Right hindlimb (tissue), 1 donor: ENCODE measurements at regions not wholly inside any gene's neighbourhood (a gene's known extent, or its start where the extent isn't known, plus 50 kb on each side); places are given as distances from the start of the nearest gene placed in this dataset.
"Not testable (repeated sequence)": the region's sequence is repeated elsewhere in the genome, so short reads cannot be mapped to it uniquely, and the experiment has no call there.

ENCODE experiments used
- DNase-seq: peaks from one replicate; pipeline ENCODE4 v3.0.0-alpha.2; 2018

DNA sequence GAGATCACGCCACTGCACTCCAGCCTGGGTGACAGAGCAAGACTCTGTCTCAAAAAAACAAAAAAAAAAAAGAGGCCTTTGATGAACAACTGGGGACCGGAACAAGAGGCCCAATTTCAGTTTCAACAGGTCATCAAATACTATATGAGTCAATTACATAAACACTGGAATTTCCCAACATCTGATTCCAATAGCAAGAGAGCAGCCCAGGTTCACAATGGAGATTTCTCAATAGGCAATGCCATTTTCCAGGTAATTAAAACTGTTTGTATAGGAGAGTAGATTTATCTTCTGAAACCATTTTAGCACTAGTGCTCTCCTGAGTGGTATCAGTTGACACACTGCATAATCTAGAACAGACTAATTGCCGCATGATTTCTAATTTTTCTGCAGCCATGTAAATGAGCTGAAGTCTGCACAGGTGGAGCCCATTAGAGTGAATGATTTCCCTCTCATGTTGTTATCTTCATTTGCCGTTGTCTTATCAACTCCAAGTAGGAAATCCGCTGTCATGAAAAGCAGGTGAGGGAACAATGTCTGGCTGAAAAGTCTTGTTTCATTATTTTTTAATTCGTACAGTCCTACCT, 264.1 kb upstream of the MEIS1 start:
- no peak for DNase-seq

DNA sequence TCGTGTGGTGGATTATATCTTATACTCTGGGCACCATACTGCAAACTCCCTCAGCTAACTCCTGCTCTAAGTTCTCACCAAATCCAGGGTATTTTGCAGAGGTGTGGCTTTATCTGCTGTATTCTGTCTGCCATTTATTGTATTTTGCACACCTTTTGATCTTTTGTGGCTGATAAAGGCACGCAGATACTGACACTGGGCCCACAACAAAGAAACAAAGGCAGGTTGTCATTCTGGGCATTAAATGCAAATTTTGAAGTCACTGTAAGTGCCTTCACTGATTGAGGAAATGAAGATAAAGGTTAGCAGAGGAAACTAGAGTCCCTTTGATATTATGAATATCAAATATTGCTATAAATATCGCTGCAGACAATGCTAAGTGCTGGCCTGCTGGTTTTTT, 265.8 kb upstream of the MEIS1 start:
- no peak for DNase-seq

DNA sequence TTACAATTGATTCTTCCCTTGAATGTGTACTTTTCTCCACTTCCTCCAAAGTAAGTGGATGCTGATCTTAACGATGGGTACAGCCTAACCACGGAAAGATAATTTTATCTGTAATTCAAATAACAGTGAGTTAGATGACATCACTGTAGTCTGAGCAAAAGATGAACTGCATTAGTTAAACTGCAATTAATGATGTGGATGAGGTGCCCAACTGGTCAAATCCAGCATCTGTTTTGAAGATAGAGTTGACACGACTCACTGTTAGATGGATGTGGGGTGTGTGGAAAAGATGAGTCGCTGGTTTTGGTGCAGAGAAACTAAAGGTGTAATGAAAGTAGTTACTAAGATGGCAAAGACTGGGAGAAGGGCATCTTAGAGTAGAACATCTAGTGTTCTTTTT, 270.5 kb upstream of the MEIS1 start:
- DNase-seq, result no peak

DNA sequence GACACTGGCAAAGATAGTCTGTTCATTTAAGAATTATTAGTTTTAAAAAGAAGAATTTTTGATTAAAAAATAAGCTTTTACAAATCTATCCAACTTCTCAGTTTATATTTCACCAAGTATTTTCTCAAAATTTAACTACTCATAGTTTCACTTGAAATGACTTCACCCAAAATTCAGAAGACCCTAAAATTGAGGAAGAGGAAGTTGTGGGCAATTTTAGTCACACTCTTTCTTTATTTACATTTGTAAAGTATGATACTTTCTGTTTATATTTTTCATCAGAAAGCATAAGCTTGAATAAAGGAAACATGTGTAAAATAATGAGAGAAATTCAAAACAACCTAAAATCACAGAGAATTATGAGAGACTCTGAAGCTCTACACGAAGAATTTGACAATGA, 278.8 kb upstream of the MEIS1 start:
- DNase-seq, result no peak

DNA sequence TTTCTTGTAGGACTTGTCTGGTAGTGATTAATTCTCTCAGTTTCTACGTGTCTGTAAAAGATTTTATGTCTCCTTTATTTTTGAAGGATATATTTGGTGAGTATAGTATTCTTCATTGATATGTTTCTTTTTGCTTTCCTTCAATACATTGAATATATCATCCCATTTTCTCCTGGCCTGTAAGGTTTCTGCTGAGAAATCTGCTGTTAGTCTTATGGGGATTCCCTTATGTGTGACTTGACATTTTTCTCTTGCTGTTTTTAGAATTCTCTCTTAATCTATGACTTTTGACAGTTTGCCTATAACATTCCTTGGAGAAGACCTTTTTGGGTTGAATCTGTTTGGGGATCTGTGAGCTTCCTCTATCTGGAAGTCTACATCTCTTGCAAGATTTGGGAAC, 281.0 kb upstream of the MEIS1 start:
- DNase-seq, result no peak

DNA sequence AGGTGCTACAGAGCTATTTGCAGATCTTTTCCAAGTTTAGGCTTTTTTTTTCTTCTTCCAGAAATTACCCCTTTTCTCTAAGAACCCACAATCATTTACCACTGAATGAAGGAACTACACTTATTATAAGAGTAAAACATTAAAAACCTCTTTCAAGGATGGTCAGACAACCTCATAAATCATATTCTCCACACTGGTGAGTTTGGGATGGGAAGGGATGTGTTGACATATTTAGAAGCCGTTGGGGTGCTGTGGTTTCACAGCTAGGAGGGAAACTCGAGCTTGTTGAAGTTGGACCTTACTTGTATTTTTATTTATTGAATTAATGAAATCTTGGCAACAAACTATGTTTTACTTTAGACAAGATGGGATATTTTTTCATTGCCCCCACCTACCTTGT, 289.4 kb upstream of the MEIS1 start:
- no peak for DNase-seq

DNA sequence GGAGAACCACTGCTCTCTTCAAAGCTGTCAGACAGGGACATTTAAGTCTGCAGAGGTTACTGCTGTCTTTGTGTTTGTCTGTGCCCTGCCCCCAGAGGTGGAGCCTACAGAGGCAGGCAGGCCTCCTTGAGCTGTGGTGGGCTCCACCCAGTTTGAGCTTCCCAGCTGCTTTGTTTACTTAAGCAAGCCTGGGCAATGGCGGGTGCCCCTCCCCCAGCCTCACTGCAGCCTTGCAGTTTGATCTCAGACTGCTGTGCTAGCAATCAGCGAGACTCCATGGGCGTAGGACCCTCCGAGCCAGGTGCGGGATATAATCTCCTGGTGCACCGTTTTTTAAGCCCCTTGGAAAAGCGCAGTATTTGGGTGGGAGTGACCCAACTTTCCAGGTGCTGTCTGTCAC, 290.6 kb upstream of the MEIS1 start:
- DNase-seq, result not testable (repeated sequence)

DNA sequence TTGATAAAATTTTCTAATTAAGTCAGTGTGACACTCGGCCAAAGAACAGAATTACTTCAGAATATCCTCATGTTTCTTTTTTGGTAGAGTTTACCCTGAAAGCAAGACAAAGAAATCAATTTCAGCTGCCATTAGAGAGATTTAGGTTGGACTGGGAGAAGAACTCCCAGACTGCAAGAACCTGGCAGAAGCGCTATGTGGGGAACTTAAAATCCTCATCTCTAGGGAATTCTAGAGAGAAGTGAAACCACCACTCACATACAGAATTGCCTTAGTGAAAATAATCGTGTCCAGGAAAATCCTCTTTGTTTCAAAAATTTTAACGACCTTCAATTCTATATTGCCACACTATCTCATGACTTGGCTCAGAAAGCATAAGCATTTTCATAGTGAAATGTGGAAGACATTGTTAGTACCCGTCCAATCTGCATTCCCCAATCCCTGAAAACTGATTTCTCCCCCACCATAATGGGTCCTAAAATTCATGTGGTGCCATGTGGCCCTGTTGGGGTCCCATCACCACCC, 297.3 kb upstream of the MEIS1 start:
- no peak for DNase-seq

DNA sequence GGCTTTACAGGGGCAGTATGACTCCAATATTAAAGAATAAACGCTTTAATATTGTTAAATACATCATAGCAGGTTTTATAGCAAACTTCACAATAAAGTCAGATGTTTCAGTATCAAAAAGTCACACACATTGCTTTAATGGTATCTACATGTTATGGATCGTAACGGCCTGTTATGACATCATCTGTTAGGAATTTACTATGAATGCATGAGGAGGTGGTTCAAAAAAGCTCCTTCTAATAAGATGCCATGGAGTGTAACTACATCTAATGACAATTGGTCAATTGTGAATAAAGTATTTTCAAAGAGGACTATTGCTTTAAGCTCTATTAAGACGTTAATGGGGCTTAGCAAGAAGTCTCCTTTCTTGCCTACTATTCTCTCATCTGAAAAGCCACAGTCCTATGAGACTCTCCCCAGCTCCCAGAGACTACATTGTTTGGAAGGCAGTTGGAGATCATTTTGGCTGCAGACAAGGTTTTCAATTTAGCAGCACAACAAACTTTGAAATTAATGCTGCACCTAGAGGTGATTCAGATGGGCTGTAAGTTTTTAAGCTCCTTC, 300.7 kb upstream of the MEIS1 start:
- DNase-seq, result no peak

DNA sequence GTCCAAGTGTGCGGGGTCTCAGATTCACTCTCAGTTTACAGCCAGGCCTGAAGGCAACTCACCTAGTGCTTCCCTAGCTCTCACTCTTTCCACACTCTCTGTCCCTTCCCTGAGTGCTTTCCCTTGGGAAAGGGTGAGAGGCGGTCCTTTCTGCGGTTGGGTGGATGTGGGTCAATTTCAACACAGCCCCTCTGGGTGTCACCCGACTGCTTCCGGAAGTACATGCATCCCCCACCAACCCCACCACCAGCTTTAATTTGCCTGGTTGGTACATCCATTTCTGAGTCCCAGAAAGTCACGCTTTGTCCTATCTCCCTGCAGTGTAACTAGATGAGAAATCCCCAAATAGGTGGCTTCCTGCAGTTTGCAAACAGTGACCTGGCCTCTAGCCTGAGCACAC, 307.3 kb upstream of the MEIS1 start:
- no peak for DNase-seq

DNA sequence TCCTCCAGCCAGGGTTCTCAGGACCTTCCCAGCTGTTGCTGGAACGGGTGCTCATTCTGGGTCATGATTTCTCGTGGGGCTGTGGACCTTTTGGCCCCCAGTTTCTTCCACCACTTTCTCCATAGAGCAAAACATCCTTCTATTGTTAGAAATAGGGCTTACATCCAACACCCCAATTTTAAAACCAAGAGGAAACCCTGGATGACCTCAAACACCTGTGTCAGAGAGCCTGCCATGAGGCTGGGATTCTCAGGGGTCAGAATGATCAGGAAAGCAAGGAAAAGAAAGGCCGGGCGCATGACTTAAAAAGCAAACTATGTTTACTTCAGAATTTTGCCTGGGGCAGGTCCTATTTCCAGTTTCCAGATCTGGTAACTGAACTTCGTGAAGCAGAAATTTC, 307.9 kb upstream of the MEIS1 start:
- peak; percentile 27 for DNase-seq

DNA sequence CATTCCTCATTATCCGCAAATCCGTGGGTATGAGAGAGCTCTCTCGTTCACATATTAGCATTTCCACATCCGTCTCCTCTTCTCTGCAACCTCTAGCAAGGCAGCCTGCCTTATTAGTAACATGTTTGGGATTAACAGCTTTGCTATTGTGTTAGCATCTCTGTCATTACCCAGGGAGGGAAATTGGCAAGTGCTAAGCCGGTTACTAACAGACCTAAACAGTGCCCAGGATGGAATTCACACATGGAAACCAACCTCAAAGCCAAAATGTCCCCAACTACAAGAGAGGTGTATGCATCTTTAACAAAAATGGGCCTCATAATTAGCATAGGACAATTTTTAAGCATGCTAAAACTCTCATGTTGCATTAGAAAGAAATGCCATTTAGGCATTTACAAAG, 309.0 kb upstream of the MEIS1 start:
- no peak for DNase-seq

DNA sequence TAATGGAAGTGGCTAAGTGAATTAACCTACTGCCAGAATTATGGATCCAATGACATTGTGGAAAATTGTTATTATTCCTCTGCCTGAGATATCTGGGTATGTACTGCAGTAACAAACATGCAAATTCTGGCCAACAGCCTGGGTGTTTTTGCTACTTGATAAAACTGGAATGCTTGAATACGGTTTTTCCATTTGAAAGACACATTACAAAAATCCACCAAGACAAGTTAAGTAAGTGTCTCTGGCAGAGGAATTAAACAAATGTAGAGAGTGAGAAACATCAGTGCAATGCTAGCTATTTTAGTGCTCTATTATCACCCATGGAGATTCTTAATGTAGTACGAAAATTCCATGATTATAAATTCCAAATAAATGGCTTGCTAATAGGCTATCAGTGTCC, 312.4 kb upstream of the MEIS1 start:
- DNase-seq, result no peak

DNA sequence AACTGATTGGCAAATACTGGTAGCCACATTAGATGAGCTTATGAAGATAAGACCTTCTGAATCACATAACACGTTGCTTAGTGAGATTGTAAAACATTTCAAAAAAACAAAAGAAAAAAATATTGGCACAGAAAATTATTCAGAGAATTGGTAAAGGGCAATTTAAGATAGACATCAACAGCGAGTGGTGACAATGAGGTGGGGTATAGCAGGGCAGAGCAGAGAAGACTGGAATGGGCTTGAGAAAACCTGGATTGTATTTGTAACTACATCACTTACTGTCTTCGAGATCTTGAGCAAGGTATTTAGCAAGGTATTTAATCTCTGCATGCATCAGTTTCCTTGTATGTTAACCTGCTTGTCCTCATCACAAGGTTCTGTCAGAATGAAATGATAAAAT, 313.0 kb upstream of the MEIS1 start:
- no peak for DNase-seq

DNA sequence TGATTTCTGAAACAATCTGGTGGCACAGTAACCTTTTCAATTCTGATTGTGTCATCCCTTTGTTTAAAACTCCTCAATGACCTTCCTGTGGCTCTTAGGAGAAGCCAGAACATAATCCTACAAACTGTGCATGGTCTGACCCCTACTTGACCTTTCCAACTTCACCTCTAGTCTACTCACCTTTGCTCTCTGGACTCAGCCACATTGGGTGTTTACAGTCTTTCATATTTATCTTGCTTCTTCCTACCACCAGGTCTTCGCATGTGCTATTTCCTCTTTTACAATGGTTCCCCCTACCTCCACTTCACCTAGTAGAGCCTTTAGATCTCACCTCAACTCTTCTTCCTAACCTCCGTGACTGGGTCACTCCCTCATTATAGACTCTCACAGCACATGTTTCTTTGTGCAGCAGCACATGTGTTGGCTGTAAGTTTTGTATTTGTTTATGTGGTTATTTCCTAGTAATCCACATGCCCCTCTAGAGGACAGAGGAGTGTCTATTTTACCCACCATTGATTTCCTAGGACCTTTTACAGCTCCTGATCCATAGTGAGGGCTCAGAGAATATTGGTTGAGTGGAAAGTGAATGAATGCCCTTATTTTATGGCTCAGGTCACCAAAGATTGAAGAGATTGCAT, 320.8 kb upstream of the MEIS1 start:
- no peak for DNase-seq

DNA sequence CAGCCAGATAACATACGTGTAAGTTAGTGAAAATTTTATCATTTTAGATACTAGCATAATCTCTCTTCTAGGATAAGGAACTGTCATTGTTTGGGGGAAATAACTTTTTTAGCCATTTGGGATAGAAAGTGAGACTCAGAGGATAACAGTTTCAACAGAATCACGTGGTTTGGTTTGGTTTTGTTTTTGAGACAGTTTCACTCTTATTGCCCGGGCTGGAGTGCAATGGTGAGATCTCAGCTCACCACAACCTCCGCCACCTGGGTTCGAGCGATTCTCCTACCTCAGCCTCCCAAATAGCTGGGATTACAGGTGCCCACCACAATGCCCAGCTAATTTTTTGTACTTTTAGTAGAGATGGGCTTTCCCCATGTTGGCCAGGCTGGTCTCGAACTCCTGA, 323.2 kb upstream of the MEIS1 start:
- DNase-seq, result no peak

DNA sequence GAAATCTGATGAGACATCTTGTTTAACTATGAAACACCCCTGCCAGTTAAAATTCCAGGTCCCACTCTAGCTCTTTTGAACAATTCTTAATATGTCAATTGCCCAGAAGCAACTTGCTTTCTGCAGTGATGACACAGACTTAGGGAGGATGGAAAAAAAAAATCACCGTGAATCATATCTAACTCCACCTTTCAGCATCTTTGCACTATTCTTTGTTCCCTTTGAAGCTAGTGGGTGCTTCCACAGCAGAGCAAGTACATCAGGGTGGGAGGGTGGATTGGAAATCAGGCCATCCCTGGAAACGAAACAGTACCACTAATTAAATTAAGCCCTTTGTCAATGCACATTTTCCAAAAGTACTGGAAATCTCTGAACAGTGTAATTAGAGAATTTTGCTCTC, 324.3 kb upstream of the MEIS1 start:
- no peak for DNase-seq

DNA sequence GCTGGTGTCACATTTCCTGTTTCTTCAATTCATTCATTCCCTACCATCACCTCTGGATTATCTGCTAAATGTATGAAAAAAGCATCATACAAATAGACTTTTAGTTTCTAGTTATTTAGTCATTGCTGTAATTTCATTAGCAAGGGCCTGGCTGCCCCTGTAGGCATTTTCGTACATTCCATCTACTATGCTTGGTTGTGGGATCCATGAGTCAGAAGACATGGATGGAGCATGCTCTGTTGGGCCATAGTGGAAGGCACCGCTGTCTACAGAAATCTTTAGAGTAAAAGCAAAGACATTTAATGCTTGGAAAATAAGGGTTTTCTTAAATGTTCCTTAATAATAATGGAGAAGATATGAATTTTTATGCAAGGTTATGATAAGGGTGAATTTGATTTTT, 324.8 kb upstream of the MEIS1 start:
- DNase-seq, result no peak

DNA sequence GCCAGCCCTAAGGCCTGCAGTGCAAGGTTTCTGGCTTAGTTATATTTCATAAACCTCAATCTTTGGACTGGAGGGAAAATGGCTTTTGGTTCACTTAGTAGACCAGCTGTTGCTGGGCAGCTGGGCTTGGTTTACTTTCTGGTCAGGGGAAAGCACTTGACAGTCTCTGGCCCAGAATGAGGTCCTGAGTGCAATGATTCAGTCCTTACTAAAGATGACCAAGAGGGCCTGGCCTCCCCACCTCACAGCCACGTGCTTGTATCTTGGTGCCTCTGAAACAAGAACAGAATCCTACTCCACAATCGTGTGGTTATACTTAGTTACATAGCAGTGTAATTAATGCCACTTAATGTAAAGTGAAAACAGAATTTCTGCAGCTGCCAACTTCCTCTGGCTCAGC, 325.5 kb upstream of the MEIS1 start:
- DNase-seq, result no peak

DNA sequence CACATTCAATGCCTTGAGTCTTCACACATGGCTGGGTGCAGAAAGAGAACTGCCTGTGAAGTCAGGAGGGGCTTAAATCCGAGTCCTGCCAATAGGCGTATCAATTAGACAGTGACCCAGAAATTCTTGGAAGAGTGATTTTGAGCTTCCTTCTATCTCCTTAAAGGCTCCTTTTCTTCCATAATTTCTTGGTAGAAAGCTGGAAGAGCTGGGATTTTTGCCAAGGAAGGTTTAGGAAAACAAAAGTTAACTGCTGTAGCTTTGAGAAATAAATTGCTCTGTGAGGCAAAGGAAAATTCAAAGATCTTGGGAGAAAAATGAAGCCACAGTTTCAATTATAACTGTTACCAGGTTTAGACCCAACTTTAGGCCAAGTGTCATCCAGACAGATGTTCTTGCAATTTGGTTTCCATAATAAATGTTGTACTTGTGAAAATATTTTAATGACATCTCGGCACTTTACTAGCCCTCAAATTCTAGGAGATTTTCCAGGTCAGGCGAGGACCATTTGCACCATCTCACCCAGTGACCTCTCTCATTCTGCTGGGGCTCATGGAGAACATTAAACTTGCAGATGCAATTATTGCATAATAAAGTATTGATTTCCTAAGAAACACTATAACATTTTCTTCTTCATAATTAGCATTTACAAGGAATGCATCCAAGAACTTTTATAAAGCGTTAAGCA, 329.7 kb upstream of the MEIS1 start:
- peak; percentile 25 for DNase-seq

DNA sequence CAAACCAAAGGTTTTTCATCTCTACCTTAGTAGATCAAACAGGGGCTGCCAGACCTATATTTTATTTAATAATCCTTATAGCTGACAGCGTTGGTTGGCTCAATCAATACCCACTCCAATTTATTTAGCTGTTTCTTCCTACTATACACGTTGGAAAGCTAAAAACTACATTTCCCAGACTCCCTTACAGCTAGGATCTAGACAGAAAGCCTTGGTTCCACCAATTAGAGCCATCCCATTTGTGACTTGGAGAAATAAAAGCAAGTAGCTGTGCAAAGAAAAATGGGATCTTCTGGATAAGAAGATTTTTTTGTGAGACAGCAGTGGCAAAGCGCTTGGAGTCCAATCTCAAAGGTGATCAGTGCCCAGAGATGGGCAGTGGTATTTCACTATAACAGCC, 331.3 kb upstream of the MEIS1 start:
- no peak for DNase-seq

DNA sequence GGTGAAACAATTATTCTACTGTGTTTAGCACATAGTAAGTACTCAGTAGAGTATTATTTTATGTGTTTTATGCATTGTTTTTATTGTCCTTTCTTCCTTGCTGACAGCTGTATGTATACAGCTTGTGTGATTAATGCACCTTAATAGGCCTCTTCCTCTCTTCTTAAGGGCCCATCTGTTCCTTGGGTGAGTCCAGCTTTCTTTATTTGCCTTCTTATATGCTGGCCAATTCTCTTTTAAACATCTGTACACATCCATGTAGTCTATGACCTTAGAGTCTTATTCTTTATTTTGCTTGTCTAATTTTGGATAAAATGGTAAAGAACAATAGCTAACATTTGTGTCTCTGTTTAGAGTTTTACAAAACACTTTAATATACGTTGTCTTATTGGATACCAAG, 333.7 kb upstream of the MEIS1 start:
- DNase-seq, result no peak

DNA sequence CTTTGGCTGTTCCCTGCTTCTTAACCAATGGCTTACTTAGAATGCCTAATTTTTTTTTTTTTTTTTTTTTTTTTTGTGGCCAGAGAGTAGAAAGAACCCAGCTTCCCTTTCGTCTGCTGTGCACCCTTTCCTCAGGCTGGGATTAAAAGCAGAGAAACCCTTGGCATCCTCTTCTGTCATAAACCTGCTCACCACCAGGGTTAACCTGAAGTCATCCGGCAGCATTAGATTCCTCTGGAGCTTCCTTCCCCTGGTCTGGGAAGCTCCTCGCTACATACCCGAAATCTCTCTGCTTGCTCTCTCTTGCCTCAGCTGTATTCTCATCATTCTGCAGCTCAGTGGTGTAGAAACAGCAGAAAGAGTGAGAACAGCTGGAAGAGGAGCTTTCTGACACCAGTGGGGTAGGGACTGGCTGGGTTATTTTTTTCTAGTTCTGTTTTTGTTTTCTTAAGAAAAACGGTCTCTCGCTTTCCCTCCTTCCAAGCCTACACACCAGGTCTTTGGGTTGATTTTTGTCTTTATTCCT, 339.0 kb upstream of the MEIS1 start:
- no peak for DNase-seq

DNA sequence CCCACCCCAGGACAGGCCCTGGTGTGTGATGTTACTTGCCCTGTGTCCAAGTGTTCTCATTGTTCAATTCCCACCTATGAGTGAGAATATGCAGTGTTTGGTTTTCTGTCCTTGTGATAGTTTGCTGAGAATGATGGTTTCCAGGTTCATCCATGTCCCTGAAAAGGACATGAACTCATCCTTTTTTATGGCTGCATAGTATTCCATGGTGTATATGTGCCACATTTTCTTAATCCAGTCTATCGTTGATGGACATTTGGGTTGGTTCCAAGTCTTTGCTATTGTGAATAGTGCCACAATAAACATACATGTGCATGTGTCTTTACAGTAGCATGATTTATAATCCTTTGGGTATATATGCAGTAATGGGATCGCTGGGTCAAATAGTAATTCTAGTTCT, 340.2 kb upstream of the MEIS1 start:
- not testable (repeated sequence) for DNase-seq
